ENCODE measurements at regions not wholly inside any gene's neighbourhood (a gene's known extent, or its start where the extent isn't known, plus 50 kb on each side); places are given as distances from the start of the nearest gene placed in this dataset.
"Not testable (repeated sequence)": the region's sequence is repeated elsewhere in the genome, so short reads cannot be mapped to it uniquely, and the experiment has no call there.

DNA sequence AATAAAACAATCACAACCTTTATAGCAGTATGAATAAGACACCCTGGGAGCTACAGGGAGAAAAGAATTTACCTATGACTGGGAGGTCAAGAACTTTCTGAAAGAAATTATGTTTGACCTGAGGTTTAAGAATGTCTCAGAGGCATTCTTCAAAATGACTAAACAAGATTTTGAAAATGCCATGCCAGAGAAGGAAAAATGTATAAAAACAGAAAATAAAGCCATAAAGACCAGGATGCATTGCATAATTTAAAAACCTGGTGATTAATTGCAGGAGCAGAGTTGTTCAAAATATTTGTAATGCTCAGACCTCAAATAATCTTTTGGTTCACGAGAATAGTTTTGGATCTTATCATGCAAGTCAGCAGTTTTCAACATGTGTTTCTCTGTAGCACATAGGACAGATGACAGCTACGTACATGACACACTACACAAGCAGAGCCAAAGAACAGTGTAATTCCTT is 954.7 kb upstream of the ARRDC3 start:
- H3K9ac ChIP-seq (ENCODE audit: low read depth, low read length), result no peak overlapping the region
- no peaks in the 10 kb centered on the region for H3K4me1 ChIP-seq (ENCODE audit: insufficient read depth, low read length)
- no peak overlapping the region for H3K4me3 ChIP-seq (ENCODE audit: low read length)
- H3K27me3 ChIP-seq (ENCODE audit: insufficient read depth, low read length), result no peaks in the 10 kb centered on the region
- H3K9me3 ChIP-seq (ENCODE audit: insufficient read depth, low read depth, low read length), result peaks cover 2% of the 10 kb centered on the region; the same call in 1 of the 2 replicates
- H3K27ac ChIP-seq (ENCODE audit: low read depth, low read length), result no peak overlapping the region
- H3K36me3 ChIP-seq (ENCODE audit: insufficient read depth, low read length), result no peaks in the 10 kb centered on the region
- 91% methylated on average over 2 of the region's 2 CpGs for WGBS

DNA sequence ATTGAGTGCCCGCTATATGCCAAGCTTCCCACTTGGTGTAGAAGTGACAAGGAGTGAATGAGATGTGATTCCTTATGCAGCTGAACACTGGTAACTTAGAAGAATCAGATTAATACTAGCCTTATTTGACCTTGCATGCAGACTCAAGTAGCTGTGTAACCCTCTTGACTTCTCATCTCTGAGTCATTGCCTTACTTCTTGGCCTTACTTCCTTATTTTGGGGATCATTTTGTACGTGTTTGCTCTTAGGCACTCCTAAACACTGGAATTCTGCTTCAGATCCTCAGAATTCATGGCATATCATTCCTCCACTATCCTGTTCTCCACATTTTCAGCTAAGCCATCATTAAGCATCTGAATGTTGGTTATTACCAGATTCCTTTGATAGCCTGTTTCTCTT is 948.9 kb upstream of the ARRDC3 start:
- H3K27ac ChIP-seq (ENCODE audit: low read depth, low read length), result no peak overlapping the region
- no peaks in the 10 kb centered on the region for H3K4me1 ChIP-seq (ENCODE audit: insufficient read depth, low read length)
- H3K27me3 ChIP-seq (ENCODE audit: insufficient read depth, low read length), result no peaks in the 10 kb centered on the region
- H3K9me3 ChIP-seq (ENCODE audit: insufficient read depth, low read depth, low read length), result no peaks in the 10 kb centered on the region
- 96% methylated on average over 2 of the region's 2 CpGs for WGBS
- H3K36me3 ChIP-seq (ENCODE audit: insufficient read depth, low read length), result no peaks in the 10 kb centered on the region
- no peak overlapping the region for H3K4me3 ChIP-seq (ENCODE audit: low read length)
- H3K9ac ChIP-seq (ENCODE audit: low read depth, low read length), result no peak overlapping the region

DNA sequence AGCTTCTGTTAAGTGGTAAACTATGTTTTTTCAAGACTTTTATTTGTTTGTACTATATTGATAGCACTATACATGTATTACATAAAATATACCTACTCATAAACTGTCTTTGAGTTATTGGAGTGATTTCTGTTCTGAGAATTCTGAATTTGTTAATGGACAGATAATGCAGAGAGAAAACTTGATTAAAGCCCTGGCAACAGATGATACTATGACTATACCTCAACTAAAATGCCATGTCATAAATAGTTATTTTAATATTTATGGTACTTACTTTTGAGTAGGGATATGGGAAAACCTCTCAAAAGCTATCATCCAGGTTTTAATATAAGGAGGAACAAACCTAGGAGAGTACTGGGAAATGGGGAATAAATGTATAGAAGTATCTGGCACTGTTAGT is 947.2 kb upstream of the ARRDC3 start:
- no peaks in the 10 kb centered on the region for H3K4me1 ChIP-seq (ENCODE audit: insufficient read depth, low read length)
- no peak overlapping the region for H3K9ac ChIP-seq (ENCODE audit: low read depth, low read length)
- H3K4me3 ChIP-seq (ENCODE audit: low read length), result no peak overlapping the region
- no peak overlapping the region for H3K27ac ChIP-seq (ENCODE audit: low read depth, low read length)
- H3K36me3 ChIP-seq (ENCODE audit: insufficient read depth, low read length), result no peaks in the 10 kb centered on the region
- no peaks in the 10 kb centered on the region for H3K27me3 ChIP-seq (ENCODE audit: insufficient read depth, low read length)
- H3K9me3 ChIP-seq (ENCODE audit: insufficient read depth, low read depth, low read length), result no peaks in the 10 kb centered on the region

DNA sequence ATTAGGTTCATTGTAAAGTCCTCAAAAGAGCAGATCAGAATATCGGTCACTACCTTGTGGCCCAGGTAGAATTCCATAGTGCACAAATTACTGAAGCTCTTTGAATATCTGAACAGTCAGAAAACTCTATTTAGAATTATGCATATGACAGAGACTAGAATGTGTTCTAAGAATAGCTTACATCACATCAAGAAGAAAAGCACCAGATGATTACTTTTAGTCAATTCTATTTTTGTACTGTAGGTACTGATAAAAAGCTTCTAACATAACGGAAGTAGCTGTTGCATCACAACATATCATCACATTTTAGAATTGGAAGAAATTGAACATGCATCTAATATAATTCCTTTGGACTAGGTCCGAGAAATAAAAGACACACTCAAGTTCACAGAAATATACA is 946.6 kb upstream of the ARRDC3 start:
- no peaks in the 10 kb centered on the region for H3K27me3 ChIP-seq (ENCODE audit: insufficient read depth, low read length)
- H3K36me3 ChIP-seq (ENCODE audit: insufficient read depth, low read length), result no peaks in the 10 kb centered on the region
- 94% methylated on average over 2 of the region's 3 CpGs for WGBS
- H3K9me3 ChIP-seq (ENCODE audit: insufficient read depth, low read depth, low read length), result no peaks in the 10 kb centered on the region
- H3K4me3 ChIP-seq (ENCODE audit: low read length), result no peak overlapping the region
- no peak overlapping the region for H3K9ac ChIP-seq (ENCODE audit: low read depth, low read length)
- no peaks in the 10 kb centered on the region for H3K4me1 ChIP-seq (ENCODE audit: insufficient read depth, low read length)
- no peak overlapping the region for H3K27ac ChIP-seq (ENCODE audit: low read depth, low read length)

DNA sequence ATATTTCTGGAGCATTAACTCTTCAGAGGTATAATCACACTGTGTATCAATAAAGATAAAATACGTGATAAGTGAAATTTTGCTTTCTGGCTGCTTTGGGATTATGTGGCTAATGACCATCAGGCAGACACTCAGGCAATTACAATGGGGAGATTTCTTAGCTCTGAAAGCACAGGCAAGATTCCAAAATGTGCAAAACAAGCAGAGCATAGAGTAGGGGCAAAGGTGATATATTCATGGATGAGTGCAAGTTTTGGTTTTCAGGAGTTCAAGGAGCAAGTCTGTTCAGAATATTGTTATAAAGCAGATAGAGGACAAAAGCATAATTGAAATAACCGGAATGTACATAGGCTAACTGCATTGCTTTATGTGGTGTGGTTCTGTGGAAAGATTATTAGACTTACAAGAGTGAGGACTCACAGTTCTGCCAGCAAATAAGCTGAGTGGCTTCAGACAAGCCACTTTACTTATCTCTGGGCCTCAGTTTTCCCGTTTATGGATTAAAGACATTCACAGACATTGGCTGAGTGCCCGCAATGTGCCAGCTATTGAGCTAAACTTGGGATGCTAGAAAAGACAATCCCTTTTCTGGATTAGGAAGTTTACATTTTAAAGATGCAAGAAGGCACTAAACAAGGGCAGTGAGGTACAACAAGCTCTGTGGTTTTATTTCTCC is 945.6 kb upstream of the ARRDC3 start:
- no peak overlapping the region for H3K9ac ChIP-seq (ENCODE audit: low read depth, low read length)
- no peaks in the 10 kb centered on the region for H3K27me3 ChIP-seq (ENCODE audit: insufficient read depth, low read length)
- no peaks in the 10 kb centered on the region for H3K4me1 ChIP-seq (ENCODE audit: insufficient read depth, low read length)
- H3K27ac ChIP-seq (ENCODE audit: low read depth, low read length), result no peak overlapping the region
- H3K36me3 ChIP-seq (ENCODE audit: insufficient read depth, low read length), result no peaks in the 10 kb centered on the region
- WGBS, result 96% methylated on average over 4 of the region's 4 CpGs
- H3K4me3 ChIP-seq (ENCODE audit: low read length), result no peak overlapping the region
- H3K9me3 ChIP-seq (ENCODE audit: insufficient read depth, low read depth, low read length), result no peaks in the 10 kb centered on the region

DNA sequence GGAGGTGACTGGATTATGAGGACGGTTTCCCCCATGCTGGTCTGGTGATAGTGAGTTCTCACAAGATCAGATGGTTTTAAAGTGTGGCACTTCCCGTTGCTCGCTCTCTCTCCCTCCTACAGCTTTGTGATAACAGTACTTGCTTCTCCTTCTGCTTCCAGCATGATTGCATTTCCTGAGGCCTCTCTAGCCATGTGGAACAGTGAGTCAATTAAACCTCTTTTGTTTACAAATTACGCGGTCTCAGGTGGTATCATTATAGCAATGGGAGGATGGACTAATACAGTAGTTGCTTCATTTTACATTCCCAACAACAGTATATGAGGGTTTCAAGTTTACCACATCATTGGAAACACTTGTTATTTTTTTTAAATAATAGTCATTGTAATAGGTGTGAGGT is 937.3 kb upstream of the ARRDC3 start:
- Histone ChIP-seq H3K4me3 (ENCODE audit: low read length) (no peak overlapping the region), H3K9ac (ENCODE audit: low read depth, low read length) (no peak overlapping the region), H3K9me3 (ENCODE audit: insufficient read depth, low read depth, low read length) (no peaks in the 10 kb centered on the region), H3K27ac (ENCODE audit: low read depth, low read length) (no peak overlapping the region), H3K4me1 (ENCODE audit: insufficient read depth, low read length) (no peaks in the 10 kb centered on the region), H3K36me3 (ENCODE audit: insufficient read depth, low read length) (no peaks in the 10 kb centered on the region), H3K27me3 (ENCODE audit: insufficient read depth, low read length) (no peaks in the 10 kb centered on the region)
- WGBS, result 91% methylated on average over 3 of the region's 5 CpGs

DNA sequence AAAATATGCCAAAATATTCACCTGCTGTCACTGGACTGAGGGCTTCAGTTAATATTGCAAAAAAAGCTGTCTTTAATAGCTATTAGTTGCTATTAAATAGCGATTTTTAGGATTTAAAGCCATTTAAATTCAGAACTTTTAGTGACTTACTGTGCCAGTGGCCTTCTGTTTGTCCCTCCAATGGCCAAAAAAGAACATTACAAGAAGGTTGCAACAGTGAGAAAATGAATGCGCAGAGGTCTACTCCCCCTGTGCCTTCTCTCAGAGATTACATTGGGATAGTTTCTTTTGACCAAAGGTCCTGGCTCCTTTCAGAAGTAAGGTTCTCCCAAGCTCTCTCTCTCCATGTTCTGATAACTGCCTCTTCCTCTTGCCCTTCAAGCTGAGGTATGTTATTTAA is 930.3 kb upstream of the ARRDC3 start:
- 95% methylated on average over 2 of the region's 2 CpGs for WGBS
- H3K36me3 ChIP-seq (ENCODE audit: insufficient read depth, low read length), result no peaks in the 10 kb centered on the region

DNA sequence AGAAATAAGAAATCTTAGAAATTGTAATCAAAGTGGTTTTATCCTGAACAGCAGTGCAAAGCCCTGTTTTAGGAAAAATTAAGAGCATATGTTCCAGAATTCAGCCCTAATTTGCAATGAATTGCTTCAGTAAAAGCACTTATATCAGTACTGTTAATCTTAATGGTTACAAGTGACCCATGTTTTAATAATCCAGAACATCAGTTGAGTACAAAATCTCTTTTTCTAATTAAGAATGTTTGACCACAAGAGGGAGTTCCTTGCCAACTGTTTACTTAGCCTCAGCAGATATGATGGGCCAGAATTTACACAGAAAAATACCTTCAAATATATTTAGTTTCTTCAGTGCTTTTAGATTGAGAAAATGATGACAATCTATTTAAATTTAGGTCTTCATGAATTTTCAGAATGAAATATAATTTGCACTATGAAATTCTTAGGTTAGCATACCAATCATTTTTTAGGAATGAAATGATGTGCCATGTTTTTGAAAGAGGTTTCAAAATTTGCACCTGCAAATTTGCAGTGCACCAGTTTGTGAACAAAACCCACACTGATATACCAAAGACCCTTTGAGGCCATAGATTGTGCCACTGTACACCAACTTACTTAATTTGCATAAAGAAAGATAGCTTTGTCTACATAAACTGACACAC is 926.3 kb upstream of the ARRDC3 start:
- Histone ChIP-seq H3K9me3 (ENCODE audit: insufficient read depth, low read depth, low read length) (no peaks in the 10 kb centered on the region), H3K4me3 (ENCODE audit: low read length) (no peak overlapping the region), H3K27ac (ENCODE audit: low read depth, low read length) (no peak overlapping the region), H3K9ac (ENCODE audit: low read depth, low read length) (no peak overlapping the region), H3K36me3 (ENCODE audit: insufficient read depth, low read length) (no peaks in the 10 kb centered on the region), H3K4me1 (ENCODE audit: insufficient read depth, low read length) (no peaks in the 10 kb centered on the region), H3K27me3 (ENCODE audit: insufficient read depth, low read length) (no peaks in the 10 kb centered on the region)

More for the DNA sequence above, 930.3 kb upstream of the ARRDC3 start:
- Histone ChIP-seq H3K9ac (ENCODE audit: low read depth, low read length) (no peak overlapping the region), H3K27ac (ENCODE audit: low read depth, low read length) (no peak overlapping the region), H3K9me3 (ENCODE audit: insufficient read depth, low read depth, low read length) (no peaks in the 10 kb centered on the region), H3K27me3 (ENCODE audit: insufficient read depth, low read length) (no peaks in the 10 kb centered on the region), H3K4me1 (ENCODE audit: insufficient read depth, low read length) (no peaks in the 10 kb centered on the region), H3K4me3 (ENCODE audit: low read length) (no peak overlapping the region)

DNA sequence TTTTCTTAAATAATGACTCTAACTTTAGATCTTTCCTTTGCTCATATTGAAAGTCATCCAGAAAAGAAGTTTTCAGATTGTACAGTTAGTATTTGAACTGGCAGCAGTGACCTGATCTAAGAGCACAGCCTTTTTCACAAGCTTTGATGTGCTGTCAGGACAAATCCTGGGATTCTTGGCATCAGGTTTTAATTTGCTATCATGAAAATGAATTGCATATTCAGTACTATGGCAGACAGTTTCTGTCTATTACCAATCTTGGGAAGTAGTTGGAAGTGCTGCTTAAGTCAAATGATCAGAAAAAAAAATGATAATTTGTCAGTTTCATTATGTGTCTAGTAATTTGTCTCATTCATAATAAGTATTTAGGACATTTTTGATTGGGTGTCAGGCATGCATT is 925.6 kb upstream of the ARRDC3 start:
- Histone ChIP-seq H3K36me3 (ENCODE audit: insufficient read depth, low read length) (no peaks in the 10 kb centered on the region), H3K4me3 (ENCODE audit: low read length) (no peak overlapping the region), H3K27ac (ENCODE audit: low read depth, low read length) (no peak overlapping the region), H3K9ac (ENCODE audit: low read depth, low read length) (no peak overlapping the region), H3K27me3 (ENCODE audit: insufficient read depth, low read length) (no peaks in the 10 kb centered on the region), H3K4me1 (ENCODE audit: insufficient read depth, low read length) (no peaks in the 10 kb centered on the region), H3K9me3 (ENCODE audit: insufficient read depth, low read depth, low read length) (no peaks in the 10 kb centered on the region)

DNA sequence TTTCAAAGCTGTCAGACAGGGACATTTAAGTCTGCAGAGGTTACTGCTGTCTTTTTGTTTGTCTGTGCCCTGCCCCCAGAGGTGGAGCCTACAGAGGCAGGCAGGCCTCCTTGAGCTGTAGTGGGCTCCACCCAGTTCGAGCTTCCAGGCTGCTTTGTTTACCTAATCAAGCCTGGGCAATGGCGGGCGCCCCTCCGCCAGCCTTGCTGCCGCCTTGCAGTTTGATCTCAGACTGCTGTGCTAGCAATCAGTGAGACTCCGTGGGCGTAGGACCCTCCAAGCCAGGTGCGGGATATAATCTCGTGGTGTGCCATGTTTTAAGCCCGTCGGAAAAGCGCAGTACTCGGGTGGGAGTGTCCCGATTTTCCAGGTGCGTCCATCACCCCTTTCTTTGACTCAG is 919.2 kb upstream of the ARRDC3 start:
- not testable (repeated sequence) for H3K9me3 ChIP-seq (ENCODE audit: insufficient read depth, low read depth, low read length); H3K27me3 ChIP-seq (ENCODE audit: insufficient read depth, low read length); H3K27ac ChIP-seq (ENCODE audit: low read depth, low read length); H3K9ac ChIP-seq (ENCODE audit: low read depth, low read length); H3K4me3 ChIP-seq (ENCODE audit: low read length); H3K36me3 ChIP-seq (ENCODE audit: insufficient read depth, low read length); H3K4me1 ChIP-seq (ENCODE audit: insufficient read depth, low read length)
- 96% methylated on average over 15 of the region's 15 CpGs for WGBS

DNA sequence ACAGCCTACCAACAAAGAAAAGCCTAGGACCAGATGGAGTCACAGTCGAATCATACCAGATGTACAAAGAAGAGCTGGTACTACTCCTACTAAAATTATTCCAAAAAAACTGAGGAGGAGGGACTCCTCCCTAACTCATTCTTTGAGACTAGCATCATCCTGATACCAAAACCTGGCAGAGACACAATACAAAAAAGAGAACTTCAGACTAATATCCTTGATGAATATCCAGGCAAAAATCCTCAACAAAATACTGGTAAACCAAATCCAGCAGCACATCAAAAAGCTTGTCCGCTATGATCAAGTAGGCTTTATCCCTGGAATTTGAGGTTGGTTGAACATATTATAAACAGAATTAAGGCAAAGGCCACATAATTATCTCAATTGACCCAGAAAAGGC is 900.4 kb upstream of the ARRDC3 start:
- WGBS, result 87% methylated on average over 2 of the region's 2 CpGs
- Histone ChIP-seq H3K27me3 (ENCODE audit: insufficient read depth, low read length) (no peaks in the 10 kb centered on the region), H3K4me3 (ENCODE audit: low read length) (no peak overlapping the region)

DNA sequence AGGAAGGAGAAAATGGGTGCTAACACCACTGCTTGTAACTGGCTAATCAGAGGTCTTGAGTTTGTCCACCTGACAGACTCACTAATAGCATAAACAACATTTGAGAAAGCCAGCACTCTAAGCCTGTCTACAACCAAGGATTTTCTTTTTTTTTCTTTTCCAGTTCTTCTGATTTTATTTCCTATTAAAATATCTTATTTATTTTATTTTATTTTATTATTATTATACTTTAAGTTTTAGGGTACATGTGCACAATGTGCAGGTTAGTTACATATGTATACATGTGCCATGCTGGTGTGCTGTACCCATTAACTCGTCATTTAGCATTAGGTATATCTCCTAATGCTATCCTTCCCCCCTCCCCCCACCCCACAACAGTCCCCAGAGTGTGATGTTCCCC is 888.6 kb upstream of the ARRDC3 start:
- H3K4me3 ChIP-seq (ENCODE audit: low read length); H3K9me3 ChIP-seq (ENCODE audit: insufficient read depth, low read depth, low read length); H3K9ac ChIP-seq (ENCODE audit: low read depth, low read length); H3K27me3 ChIP-seq (ENCODE audit: insufficient read depth, low read length); H3K36me3 ChIP-seq (ENCODE audit: insufficient read depth, low read length); H3K27ac ChIP-seq (ENCODE audit: low read depth, low read length); H3K4me1 ChIP-seq (ENCODE audit: insufficient read depth, low read length): not testable (repeated sequence)
- no CpG with 5 or more reads among the region's 1 CpG for WGBS

More for the DNA sequence above, 900.4 kb upstream of the ARRDC3 start:
- Histone ChIP-seq H3K4me1 (ENCODE audit: insufficient read depth, low read length) (no peaks in the 10 kb centered on the region), H3K36me3 (ENCODE audit: insufficient read depth, low read length) (no peaks in the 10 kb centered on the region), H3K9ac (ENCODE audit: low read depth, low read length) (no peak overlapping the region), H3K9me3 (ENCODE audit: insufficient read depth, low read depth, low read length) (peaks cover 14% of the 10 kb centered on the region; the same call in 1 of the 2 replicates), H3K27ac (ENCODE audit: low read depth, low read length) (no peak overlapping the region)
